ENCODE measurements at regions not wholly inside any gene's neighbourhood (a gene's known extent, or its start where the extent isn't known, plus 50 kb on each side); places are given as distances from the start of the nearest gene placed in this dataset.

GRCh38 chr15:95825208-95825607, 505.3 kb upstream of the NR2F2 start:
- no peak for DNase-seq (ENCODE audit: low read depth)

DNA sequence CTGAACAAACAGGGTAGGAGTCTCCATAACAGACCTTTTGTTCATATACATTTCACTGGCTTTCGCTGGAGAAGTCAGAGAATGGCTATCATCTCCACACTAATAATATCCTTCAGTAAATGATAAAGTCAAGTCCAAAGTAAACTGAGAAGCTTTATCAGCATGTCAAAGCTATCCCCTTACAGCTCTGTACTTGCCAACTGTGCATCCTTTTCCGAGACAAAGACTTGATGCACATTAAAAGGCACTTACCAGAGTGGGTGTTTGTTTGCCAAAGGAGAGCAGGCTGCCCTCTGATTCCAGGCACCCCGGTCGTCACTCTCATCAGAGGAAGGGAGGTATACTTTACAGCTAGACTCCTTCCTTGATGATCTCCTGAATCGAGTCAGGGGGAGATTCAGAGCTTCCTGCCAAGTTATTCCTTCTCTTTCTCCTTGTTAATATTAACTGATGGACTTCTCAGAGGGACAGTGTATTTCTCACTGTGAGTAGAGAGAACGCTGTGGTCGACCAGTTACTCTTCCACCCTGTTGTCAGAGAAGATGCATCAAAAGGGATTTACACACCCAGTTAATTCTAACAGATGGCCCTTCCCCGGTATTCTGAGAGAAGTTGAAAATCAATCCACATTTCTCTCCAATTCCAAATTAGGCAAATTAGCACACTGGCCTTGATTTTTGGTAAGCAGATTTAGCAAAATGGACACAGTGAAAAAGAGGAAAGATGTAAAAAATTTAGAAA, 504.7 kb upstream of the NR2F2 start:
- DNase-seq (ENCODE audit: low read depth) = no peak

DNA sequence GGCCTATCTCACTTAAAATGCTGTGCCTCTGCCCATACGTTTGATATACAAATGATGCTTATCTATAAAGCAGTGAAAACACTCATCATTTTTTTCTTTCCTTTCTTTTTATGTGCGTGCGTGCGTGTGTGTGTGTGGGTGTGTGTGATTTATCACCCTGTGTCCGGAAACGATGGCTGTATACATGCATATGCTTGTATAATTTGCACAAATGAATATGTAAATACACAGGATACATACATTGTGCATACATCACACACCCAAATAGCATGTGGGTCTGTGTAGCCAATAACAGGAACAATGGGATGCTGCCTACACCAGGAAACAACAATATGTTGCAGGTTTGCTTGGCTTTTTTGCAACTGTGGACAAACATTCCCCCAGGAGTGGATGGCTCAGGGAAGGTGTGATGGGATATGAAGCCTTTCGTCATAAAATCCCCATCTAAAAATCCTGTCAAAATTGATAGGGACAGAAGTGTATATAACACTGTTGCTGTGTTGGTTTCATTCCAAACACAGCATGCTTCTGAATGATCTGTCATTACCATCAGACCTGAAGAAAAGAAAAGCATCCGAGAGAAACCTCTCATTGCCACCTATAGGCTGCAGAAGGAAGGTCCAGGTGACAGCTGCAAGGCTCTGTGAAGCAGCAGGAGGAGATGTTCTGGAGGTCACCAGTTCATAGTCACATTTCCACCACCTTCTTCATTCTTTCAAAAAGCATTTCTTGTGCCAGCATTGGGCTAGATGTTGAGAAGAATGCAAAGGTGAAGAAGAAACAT, 503.9 kb upstream of the NR2F2 start:
- DNase-seq (ENCODE audit: low read depth) = no peak

- DNase-seq (ENCODE audit: low read depth) = no peak
Measured at GRCh38 chr15:95829062-95829461, 501.4 kb upstream of the NR2F2 start.

- DNase-seq (ENCODE audit: low read depth) = no peak
Measured at GRCh38 chr15:95830281-95830680, 500.2 kb upstream of the NR2F2 start.

DNA sequence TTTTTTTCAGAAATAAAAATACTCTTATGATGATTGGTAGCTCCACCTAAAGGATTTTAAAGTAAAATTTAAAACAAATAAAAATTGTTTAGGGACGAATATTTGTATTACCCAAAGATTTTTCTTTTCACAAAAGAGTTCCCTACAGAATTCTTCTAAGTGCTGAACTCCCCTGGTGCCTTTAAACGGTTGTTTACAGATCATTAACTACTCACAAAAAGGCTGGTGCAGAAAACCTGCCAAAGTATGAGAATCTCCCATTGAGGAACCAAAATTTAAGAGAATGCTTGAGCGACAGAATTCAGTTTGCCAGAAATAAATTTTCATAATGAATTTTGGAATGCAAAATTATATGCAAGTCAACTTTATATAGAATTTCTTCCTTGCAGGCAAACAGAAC, 497.8 kb upstream of the NR2F2 start:
- no peak for DNase-seq (ENCODE audit: low read depth)

DNA sequence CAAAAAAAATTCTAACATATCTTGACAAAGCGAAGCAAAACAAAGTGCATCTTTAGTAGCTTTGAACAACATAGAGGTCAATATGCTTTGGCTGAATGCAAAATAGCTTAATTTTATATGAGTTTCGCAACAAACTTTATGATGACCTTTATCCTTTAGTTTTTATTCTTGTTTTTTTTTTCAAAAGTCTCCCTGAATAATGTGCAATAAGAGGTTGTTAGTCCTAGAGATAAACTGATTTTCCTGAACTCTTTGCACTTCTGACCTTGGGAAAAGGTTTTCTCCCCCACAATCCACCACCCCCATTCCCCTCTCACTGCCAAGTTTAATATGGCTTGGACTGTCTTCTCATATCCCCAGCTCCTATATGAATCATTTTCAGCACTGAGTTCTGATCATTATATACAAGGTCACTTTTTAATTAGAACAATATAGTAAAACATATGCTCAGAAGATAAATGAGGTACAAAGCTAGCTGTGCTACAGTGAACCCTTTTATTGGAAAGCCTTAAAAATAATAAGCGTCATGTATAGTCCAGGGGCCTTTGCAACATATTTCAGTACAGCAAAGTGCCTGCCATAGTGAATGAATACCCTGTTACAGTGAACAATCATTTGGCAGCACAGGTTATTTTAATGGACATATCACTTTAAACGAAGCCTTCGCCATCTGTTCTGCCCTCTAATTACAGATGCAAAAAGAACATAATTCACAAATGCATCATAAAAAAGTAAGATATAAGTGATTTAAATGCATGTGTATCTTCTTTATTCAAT, 496.3 kb upstream of the NR2F2 start:
- DNase-seq (ENCODE audit: low read depth) = no peak

- DNase-seq (ENCODE audit: low read depth) = no peak
Measured at GRCh38 chr15:95836536-95836935, 494.0 kb upstream of the NR2F2 start.

DNA sequence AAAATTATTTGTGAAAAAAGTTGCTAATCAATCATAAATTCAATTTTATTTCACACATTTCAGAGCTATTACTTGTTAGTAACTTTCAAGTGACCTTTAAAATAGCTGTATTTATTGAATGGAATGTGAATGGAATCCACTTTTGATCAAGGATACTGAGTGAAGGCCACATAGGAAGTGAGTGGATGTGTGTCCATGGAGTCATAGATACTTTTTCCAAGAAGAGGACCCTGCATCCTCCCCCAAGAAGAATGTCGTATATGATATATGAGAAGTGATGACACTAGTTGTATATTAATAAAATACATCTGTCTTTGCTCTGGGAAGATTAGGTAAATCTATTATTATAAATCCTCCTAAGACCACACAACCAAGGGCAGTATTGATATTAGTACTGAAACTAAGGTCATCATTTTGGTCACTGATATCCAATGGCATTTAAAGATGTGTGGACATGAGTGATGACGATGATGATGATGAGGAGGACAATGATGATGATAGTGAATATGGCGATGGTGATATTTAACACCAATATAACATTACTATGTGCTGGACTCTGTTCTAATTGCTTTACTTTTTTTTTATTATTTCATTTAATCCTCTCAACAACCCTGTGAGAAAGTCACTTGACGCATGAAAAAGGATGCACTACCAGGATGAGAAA, 493.0 kb upstream of the NR2F2 start:
- DNase-seq (ENCODE audit: low read depth) = no peak

GRCh38 chr15:95839367-95839782, 491.1 kb upstream of the NR2F2 start:
- no peak for DNase-seq (ENCODE audit: low read depth)

DNA sequence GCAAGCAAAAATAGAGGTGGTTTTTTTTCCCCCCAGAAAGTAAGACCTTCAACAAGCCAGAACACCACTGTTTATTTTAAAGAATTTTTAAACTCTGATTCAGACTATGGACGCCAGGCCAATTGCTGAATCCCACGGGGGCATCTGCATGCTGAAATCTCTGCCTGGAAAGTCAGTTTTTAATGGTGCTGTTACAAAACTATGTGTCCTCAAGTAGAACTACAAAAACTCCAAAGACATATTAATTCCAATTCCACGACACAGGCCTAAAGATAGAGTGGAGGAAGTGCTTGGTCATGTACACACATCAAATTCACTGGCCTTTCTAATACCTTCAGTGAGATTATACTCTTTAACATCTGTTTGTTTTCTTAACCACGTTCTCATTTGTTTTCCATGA, 490.5 kb upstream of the NR2F2 start:
- DNase-seq (ENCODE audit: low read depth) = peak; percentile 17

DNA sequence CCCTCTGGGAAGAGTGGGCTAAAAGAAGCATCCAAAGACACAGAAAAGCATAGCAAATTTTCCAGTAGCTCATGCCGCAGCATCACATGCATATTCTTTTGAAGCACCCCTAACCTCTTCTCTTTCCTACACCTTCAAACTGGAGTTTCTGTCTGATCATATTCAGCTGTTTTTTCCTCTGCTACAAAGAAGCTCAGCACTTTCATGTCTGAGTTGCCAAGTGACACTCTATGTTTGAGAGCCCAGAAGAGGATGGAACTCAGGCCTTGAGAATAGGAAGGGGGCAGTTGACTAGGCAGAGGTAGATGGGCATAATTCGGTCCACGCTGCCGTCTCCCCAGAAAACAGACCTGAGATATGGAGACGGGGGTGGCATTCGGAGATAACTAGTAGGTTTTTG, 489.6 kb upstream of the NR2F2 start:
- no peak for DNase-seq (ENCODE audit: low read depth)

DNA sequence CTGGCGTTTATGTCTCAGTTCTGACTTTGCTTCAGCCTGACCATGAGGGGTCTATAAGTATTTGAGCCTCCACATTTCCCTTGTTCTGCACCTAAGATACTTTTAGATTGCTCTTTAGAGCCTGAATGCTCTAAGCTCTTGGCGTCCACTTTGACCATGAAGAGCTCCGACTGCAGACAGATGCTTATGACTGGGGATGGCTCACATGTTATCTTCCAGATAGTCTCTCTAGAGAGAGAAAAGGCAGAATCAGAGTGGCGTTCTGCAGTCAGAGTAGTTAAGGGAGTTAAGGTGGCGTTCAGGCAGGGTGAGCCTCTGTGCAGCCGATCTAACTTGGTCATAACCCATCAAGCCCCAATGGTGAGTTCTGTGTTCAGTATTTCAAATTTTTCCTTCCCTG, 487.9 kb upstream of the NR2F2 start:
- no peak for DNase-seq (ENCODE audit: low read depth)

- no peak for DNase-seq (ENCODE audit: low read depth)
Measured at GRCh38 chr15:95843241-95843910, 487.1 kb upstream of the NR2F2 start.

DNA sequence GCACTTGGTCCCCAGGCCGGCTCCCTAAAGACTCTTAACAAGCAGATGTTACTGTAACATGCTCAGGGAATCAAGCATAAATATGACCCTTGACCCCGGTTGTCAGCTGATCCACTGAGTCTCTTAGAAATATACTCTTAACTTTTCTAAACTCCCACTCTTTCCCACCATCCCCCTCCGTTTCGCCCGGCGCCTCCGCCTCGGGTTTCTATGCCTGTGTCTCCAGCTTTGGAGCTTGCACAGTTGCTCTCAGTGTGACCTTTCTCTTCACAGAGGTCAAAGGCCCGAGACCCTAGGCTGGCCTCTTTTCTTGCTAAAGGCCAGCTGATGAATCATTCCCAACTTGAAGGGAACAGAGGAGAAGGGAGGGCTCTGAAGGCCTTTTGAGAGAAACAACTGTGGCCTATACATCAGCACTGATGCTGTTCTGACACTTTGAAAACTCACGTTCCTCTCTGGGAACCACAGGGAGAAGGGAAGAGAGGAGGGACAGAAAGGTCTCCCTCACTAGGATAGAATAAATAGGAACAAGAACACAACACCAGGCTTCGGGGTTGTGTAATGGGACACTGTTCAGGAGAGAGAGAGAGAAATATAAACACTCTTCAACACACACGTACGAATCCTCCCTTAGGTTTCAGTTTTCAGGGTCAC, 484.5 kb upstream of the NR2F2 start:
- no peak for DNase-seq (ENCODE audit: low read depth)

DNA sequence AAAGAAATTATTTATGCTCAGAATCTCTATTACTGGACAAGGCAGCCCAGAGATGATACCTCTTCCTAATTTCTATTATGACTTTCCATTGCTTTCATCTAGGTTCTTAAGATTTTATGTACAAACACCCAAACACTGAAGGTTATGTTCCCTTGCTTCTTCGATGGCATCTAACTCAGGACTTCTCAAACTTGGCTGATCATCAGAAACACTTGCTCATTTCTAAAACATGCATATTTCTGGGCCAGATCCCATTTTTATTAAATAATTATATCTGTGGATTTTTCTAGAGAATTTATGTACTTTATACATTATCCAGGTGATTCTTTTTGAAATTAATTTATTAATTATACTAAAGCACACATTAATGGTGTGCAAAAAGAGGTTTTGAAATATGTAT, 482.4 kb upstream of the NR2F2 start:
- no peak for DNase-seq (ENCODE audit: low read depth)

DNA sequence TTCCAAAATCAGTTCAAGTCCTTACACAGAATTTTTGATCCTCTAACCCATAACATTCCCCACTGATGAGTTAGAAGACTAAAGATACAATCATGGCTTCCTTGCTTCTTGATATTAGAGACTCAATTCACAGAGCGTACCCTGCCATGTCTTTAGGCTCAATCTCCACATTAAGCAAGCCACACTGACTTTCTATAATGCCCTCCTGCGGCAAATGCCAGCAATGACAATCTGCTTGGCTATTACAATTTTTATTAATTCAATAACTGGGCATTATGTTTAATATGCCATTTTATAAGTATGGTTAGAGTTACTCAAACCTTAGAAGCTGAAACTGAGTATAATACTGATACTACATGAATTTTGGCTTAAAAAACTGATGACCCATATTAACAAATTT, 479.7 kb upstream of the NR2F2 start:
- no peak for DNase-seq (ENCODE audit: low read depth)

DNA sequence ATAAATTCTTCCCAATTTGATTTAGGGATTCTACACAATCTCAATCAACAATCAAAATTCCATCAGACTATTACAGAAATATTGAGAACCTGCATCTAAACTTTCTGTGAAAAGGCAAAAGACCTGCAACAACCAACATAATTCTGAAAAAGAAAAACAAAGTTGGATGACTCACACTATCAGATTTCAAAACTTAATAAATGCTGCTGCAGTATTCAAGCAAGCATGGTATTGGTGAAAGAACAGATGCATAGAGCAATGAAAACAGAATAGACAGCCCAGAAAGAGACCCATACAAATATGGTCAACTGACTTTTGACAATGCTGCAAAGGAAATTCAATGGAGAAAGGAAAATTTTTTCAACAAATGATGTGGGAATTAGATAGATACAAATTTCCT, 477.1 kb upstream of the NR2F2 start:
- DNase-seq (ENCODE audit: low read depth) = no peak

DNA sequence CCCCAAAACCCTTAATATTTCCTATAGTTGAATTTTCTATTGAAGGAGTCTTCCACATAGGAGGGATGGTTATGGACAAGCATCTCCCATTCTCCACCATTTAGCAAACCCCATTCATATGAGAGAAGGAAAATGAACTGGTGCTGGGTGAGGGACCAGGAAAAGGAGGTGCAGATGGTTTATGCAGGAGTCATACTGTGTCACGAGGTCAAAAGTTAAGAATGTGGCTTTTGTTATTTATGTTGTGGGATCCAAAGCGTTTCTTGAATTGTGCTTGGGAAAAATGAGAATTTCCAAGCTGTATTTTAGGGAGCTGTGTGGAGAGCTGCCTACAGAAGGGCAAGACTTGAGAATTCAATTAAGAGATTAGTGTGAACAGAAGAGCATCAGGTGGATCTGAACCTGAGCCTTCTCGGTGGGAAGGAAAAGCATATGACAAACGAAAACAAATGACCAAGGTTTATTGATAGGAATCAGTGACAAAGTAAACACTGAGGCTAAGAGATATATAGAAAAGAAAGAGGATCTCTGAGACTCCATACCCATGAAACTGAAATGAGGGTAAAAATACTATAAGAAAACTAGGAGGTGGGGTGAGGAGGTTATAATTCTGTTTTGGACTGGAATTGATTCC, 473.3 kb upstream of the NR2F2 start:
- no peak for DNase-seq (ENCODE audit: low read depth)

GRCh38 chr15:95857758-95858157, 472.7 kb upstream of the NR2F2 start:
- DNase-seq (ENCODE audit: low read depth) = no peak

DNA sequence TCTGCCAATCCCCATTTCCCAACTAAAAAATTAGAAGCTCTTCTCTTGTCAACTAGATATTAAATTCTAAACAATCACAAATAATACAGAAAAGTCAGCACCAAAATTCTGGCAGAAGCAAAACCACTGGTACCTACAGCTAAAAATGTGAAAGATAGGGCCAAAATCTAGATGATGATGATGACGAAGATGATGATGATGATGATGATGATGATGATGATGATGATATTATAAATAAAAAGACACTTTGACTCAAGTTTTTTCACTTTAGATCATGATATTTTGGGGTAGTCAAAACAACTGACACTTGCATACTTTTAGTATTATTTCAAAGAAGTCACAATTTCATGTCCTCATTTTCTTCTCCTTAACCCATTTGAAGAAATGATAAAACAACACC, 470.1 kb upstream of the NR2F2 start:
- no peak for DNase-seq (ENCODE audit: low read depth)
